HCT116 (cell line): ENCODE measurements at regions not wholly inside any gene's neighbourhood (a gene's known extent, or its start where the extent isn't known, plus 50 kb on each side); places are given as distances from the start of the nearest gene placed in this dataset.

ENCODE experiments used
- ATAC-seq: fragments of 200-7000 bp; cut with Tn5 transposase; 2 replicates; pipeline ENCODE4 v1.9.1; 2020; ENCODE audit warnings: mild to moderate bottlenecking, moderate library complexity
- BruUV-seq: library from RNA; stranded (reverse); fragments of 400-500 nt; replicated peaks from 2 replicates; lab custom pipeline; 2021; lab: Mats Ljungman, UMichigan
- CTCF ChIA-PET: fragments of 300-600 bp; sonication (Branson Sonifier 250); formaldehyde crosslinking; loops from one replicate; lab custom pipeline; 2021; ENCODE audit warnings: antibody characterized with exemption; lab: Charles Lee
- POLR2A ChIA-PET: fragments of 300-600, 350-600 bp; sonication (Branson Sonifier 250); formaldehyde crosslinking; loops from one replicate; lab custom pipeline; 2021; ENCODE audit warnings: antibody characterized with exemption; lab: Charles Lee
- RAD21 ChIA-PET, 2 experiments: fragments of 300-600 bp; sonication (Branson Sonifier 250); formaldehyde crosslinking; loops; one replicate each; lab custom pipeline; 2023; ENCODE audit warnings: low total read pairs in 2 of 2; ENCODE audit not compliant: uncharacterized antibody in 2 of 2, unreplicated experiment in 2 of 2, low non-redundant PET in 1 of 2; lab: Charles Lee
- DNase-seq: peaks from one replicate; pipeline ENCODE4 v3.0.0-alpha.2; 2010; ENCODE audit warnings: low read depth, low spot score
- H2AFZ ChIP-seq: fragments of 200-600 bp; shearing (Covaris generic), sonication (generic); 2 replicates; pipeline ENCODE4 v1.6.1; 2017; ENCODE audit warnings: low read depth, mixed run types, mixed read lengths, antibody characterized with exemption, low read length; ENCODE audit not compliant: poor library complexity, severe bottlenecking
- H3K27ac ChIP-seq: 2 replicates; pipeline ENCODE4 v1.5.1; 2012; ENCODE audit warnings: low read depth, low read length
- H3K27me3 ChIP-seq: fragments of 200-600 bp; sonication (generic); 2 replicates; pipeline ENCODE4 v1.6.1; 2016; ENCODE audit warnings: mixed run types, low read length, mixed read lengths; ENCODE audit not compliant: insufficient read depth
- H3K36me3 ChIP-seq, 2 experiments: fragments of 200-500 bp in 1 of 2; fragments of 200-600 bp in 1 of 2; sonication (Bioruptor generic) in 1 of 2; sonication (generic) in 1 of 2; 2 replicates each; pipeline versions ENCODE4 v1.5.1 to v1.6.1; 2014 to 2016; ENCODE audit warnings: low read length in 2 of 2, inconsistent platforms in 1 of 2, mixed read lengths in 1 of 2, mixed run types in 1 of 2; ENCODE audit not compliant: insufficient read depth in 2 of 2, control insufficient read depth in 1 of 2
- H3K4me1 ChIP-seq, 2 experiments: fragments of 200-600 bp in 1 of 2; sonication (generic) in 1 of 2; 2 replicates each; pipeline versions ENCODE4 v1.5.1 to v1.6.1; 2012 to 2017; ENCODE audit warnings: low read length in 2 of 2, inconsistent platforms in 1 of 2, mild to moderate bottlenecking in 1 of 2, mixed read lengths in 1 of 2, mixed run types in 1 of 2, moderate library complexity in 1 of 2; ENCODE audit not compliant: insufficient read depth in 2 of 2, control insufficient read depth in 1 of 2
- H3K4me2 ChIP-seq: fragments of 200-600 bp; sonication (generic); 2 replicates; pipeline ENCODE4 v1.6.1; 2017; ENCODE audit warnings: mixed run types, low read length, mixed read lengths
- H3K4me3 ChIP-seq, 2 experiments: fragments of 200-600 bp in 1 of 2; sonication (generic) in 1 of 2; replicated peaks in 1 of 2; 2 replicates each; pipeline ENCODE4 v1.5.1; 2011 to 2016; ENCODE audit warnings: low read length in 2 of 2, control low read depth in 1 of 2, low read depth in 1 of 2, mild to moderate bottlenecking in 1 of 2, mixed read lengths in 1 of 2, mixed run types in 1 of 2
- H3K79me2 ChIP-seq: fragments of 200-600 bp; sonication (generic); 2 replicates; pipeline ENCODE4 v1.6.1; 2017; ENCODE audit warnings: mild to moderate bottlenecking, mixed run types, low read length, moderate library complexity, mixed read lengths; ENCODE audit not compliant: insufficient read depth
- H3K9ac ChIP-seq: fragments of 200-600 bp; sonication (generic); 2 replicates; pipeline ENCODE4 v1.6.1; 2016; ENCODE audit warnings: low read length, mixed read lengths
- H3K9me2 ChIP-seq: fragments of 200-600 bp; sonication (generic), shearing (Covaris generic); 2 replicates; pipeline ENCODE4 v1.6.1; 2017; ENCODE audit warnings: mixed run types, mild to moderate bottlenecking, moderate library complexity; ENCODE audit not compliant: insufficient read depth
- H3K9me3 ChIP-seq, 2 experiments: fragments of 200-500 bp in 1 of 2; fragments of 200-600 bp in 1 of 2; sonication (Bioruptor generic) in 1 of 2; sonication (generic) in 1 of 2; 2 replicates each; pipeline ENCODE4 v1.6.1; 2014 to 2017; ENCODE audit warnings: low read length in 2 of 2, mixed read lengths in 2 of 2, inconsistent platforms in 1 of 2, low read depth in 1 of 2, mild to moderate bottlenecking in 1 of 2, mixed run types in 1 of 2, moderate library complexity in 1 of 2; ENCODE audit not compliant: control insufficient read depth in 1 of 2, insufficient read depth in 1 of 2
- H4K20me1 ChIP-seq: fragments of 200-600 bp; sonication (generic), shearing (Covaris generic); 2 replicates; pipeline ENCODE4 v1.6.1; 2017; ENCODE audit warnings: mixed run types, mild to moderate bottlenecking, moderate library complexity; ENCODE audit not compliant: insufficient read depth
- ATF3 ChIP-seq: IDR thresholded peaks from 2 replicates; pipeline ENCODE4 v1.6.1; 2012
- CTCF ChIP-seq, 3 experiments: fragments of 200-600 bp in 1 of 3; sonication (generic) in 1 of 3; IDR thresholded peaks in 2 of 3; conservative IDR thresholded peaks in 1 of 3; 2 replicates each; pipeline ENCODE4 v1.5.1; 2012 to 2017; ENCODE audit warnings: low read depth in 2 of 3, low read length in 2 of 3, antibody characterized with exemption in 1 of 3, borderline replicate concordance in 1 of 3, control low read depth in 1 of 3, mild to moderate bottlenecking in 1 of 3, mixed read lengths in 1 of 3, mixed run types in 1 of 3, moderate library complexity in 1 of 3; ENCODE audit not compliant: insufficient read depth in 1 of 3
- FOSL1 ChIP-seq: IDR thresholded peaks from 2 replicates; pipeline ENCODE4 v1.6.1; 2012; ENCODE audit warnings: low read depth
- ZBTB33 ChIP-seq: IDR thresholded peaks from 2 replicates; pipeline ENCODE4 v1.6.1; 2011; ENCODE audit warnings: mild to moderate bottlenecking, low read length, moderate library complexity; ENCODE audit not compliant: insufficient replicate concordance; ENCODE audit errors: extremely low read depth
- intact Hi-C: fragments of 100-400 bp; cut with micrococcal nuclease; formaldehyde crosslinking; loops from 2 replicates; pipeline ENCODE4 v1.10.0; 2022

- Histone ChIP-seq H3K27me3 (no peaks in the 10 kb centered on the region), H3K9ac (no peak overlapping the region), H3K4me2 (no peak overlapping the region), H3K36me3 (no peaks in the 10 kb centered on the region), H3K9me2 (no peaks in the 10 kb centered on the region), H4K20me1 (no peaks in the 10 kb centered on the region), H3K27ac (no peak overlapping the region), H3K4me1 (no peaks in the 10 kb centered on the region), H3K9me3 (peaks cover 0 to 13% of the 10 kb centered on the region in 2 experiments; a peak in 2 of 4 replicates), H3K4me3 (no peak overlapping the region), H3K79me2 (no peaks in the 10 kb centered on the region), H2AFZ (no peak overlapping the region)
- BruUV-seq, result no TSS peak
- TF ChIP-seq ZBTB33, result no peak
- TF ChIP-seq FOSL1, result no peak
- TF ChIP-seq ATF3, result no peak
- TF ChIP-seq CTCF (IDR thresholded peaks at IDR 0.05 in 2 of 3, conservative IDR thresholded peaks at IDR 0.05 in 1 of 3; ENCODE audit: borderline replicate concordance in 1 of 3, insufficient read depth in 1 of 3, low read depth in 2 of 3, low read length in 2 of 3), result no peak
- ChIA-PET RAD21 (no interaction called here), POLR2A (no interaction called here), CTCF (no interaction called here)
- DNase-seq, result no peak
- intact Hi-C loops, result no loop called here
- no peak for ATAC-seq
Measured at GRCh38 chr16:59113004-59113670, 379.0 kb upstream of the GOT2 start.
